ENCODE measurements at regions not wholly inside any gene's neighbourhood (a gene's known extent, or its start where the extent isn't known, plus 50 kb on each side); places are given as distances from the start of the nearest gene placed in this dataset.

DNA sequence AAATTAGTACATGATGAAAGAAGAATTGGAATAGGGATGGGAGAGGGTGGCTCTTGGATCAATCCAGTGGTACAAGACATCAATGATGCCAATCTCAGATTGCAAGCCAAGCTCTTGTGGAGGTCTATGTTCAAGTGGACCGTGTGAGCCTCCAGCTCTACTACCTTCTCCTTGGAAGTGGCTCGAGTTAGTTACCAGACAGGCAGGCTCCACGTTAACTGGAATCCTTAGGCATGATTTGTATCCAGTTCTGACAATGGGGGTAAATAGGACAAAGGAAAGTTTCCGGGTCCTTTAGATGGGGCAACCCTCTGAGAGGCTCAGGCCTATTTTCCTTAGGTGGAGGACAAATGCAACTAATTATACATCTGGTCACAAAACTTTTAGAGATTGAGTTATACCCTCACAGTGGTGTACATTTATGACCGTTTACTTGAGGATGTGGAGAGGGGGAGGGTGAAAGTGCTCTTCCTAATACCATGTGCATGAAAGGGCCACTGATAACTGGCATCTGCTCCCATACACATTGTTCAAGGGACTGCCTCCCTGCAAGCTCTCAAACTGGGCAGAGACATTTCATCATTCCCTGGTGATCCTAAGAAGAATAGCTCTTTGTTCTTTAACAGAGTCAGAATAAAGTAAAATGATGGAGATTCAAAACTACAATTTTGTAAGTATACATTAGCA lies 180.2 kb downstream of the SOCS6 start:
- DNase-seq (ENCODE audit: extremely low read depth, low read depth) = no peak
- no peak overlapping the region for H3K4me3 ChIP-seq (replicated peaks; ENCODE audit: low read depth, low read length)
- TF ChIP-seq, protein P1, sequence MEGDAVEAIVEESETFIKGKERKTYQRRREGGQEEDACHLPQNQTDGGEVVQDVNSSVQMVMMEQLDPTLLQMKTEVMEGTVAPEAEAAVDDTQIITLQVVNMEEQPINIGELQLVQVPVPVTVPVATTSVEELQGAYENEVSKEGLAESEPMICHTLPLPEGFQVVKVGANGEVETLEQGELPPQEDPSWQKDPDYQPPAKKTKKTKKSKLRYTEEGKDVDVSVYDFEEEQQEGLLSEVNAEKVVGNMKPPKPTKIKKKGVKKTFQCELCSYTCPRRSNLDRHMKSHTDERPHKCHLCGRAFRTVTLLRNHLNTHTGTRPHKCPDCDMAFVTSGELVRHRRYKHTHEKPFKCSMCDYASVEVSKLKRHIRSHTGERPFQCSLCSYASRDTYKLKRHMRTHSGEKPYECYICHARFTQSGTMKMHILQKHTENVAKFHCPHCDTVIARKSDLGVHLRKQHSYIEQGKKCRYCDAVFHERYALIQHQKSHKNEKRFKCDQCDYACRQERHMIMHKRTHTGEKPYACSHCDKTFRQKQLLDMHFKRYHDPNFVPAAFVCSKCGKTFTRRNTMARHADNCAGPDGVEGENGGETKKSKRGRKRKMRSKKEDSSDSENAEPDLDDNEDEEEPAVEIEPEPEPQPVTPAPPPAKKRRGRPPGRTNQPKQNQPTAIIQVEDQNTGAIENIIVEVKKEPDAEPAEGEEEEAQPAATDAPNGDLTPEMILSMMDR (IDR thresholded peaks at IDR 0.05; ENCODE audit: low read depth, low read length, missing control alignments) = no peak

DNA sequence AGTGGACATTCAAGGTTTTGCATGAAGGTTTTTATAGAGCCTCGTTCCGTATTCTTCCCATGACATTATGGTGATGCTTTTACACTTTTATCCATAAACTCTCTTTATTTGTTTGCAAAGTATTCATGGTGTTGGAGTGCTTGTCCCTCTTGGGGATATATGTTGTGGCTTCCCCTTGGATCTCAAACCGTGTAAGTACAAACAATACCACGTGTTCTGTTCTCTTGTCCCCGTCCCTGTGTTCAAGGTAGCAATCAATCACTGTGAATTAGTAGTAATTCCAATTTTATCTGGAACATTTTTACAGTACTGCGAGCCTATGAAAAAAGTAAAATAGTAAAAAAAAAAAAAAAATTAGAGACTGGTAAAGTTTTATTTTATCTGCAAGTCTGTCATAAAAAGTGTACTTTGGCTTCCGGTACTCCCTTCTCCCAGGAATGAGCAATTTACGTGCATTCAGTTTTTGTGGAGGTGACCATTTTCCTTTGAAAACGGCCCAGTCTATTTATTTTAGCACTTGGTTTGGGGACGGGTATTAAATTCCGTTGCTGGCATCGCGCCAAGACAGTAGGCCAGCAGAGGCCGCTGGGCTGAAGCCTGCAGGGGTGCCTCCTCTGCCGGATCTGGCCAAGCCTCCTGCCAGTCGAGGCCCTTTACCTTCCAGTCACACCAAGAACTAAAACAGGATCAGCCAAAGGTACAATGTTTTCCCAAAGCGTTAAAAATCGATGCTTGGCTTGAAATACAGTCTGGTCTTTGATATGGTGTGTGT lies 175.7 kb downstream of the SOCS6 start:
- TF ChIP-seq, protein P1 (IDR thresholded peaks at IDR 0.05; ENCODE audit: low read depth, low read length, missing control alignments) = peak; percentile 28
- DNase-seq (ENCODE audit: extremely low read depth, low read depth) = no peak
- H3K4me3 ChIP-seq (replicated peaks; ENCODE audit: low read depth, low read length) = peak overlapping the region; percentile 36

DNA sequence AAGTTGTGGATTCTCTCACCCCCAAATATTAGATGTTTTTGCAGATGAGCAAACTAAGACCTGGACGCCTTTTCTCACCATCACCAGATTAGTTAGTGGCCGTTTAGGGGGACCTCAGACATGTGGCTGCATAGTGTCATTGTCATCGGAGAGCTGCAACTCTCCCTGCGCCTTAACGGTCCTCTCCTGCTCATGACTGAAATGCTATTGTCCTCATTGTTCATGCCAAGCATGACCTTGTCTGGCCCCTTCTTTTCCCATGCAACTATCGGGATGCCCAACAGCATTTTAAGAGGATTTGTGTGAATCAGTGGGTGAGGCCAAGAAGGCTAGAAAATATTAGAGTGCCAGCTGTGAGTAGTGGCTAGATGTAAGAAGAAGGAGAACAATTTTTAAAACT lies 174.2 kb downstream of the SOCS6 start:
- TF ChIP-seq, protein P1 (IDR thresholded peaks at IDR 0.05; ENCODE audit: low read depth, low read length, missing control alignments) = no peak
- DNase-seq (ENCODE audit: extremely low read depth, low read depth) = no peak
- no peak overlapping the region for H3K4me3 ChIP-seq (replicated peaks; ENCODE audit: low read depth, low read length)

- DNase-seq (ENCODE audit: extremely low read depth, low read depth) = no peak
- no peak overlapping the region for H3K4me3 ChIP-seq (replicated peaks; ENCODE audit: low read depth, low read length)
- TF ChIP-seq, protein P1 (IDR thresholded peaks at IDR 0.05; ENCODE audit: low read depth, low read length, missing control alignments) = no peak
Measured at GRCh38 chr18:70462078-70462439, 173.2 kb downstream of the SOCS6 start.

DNA sequence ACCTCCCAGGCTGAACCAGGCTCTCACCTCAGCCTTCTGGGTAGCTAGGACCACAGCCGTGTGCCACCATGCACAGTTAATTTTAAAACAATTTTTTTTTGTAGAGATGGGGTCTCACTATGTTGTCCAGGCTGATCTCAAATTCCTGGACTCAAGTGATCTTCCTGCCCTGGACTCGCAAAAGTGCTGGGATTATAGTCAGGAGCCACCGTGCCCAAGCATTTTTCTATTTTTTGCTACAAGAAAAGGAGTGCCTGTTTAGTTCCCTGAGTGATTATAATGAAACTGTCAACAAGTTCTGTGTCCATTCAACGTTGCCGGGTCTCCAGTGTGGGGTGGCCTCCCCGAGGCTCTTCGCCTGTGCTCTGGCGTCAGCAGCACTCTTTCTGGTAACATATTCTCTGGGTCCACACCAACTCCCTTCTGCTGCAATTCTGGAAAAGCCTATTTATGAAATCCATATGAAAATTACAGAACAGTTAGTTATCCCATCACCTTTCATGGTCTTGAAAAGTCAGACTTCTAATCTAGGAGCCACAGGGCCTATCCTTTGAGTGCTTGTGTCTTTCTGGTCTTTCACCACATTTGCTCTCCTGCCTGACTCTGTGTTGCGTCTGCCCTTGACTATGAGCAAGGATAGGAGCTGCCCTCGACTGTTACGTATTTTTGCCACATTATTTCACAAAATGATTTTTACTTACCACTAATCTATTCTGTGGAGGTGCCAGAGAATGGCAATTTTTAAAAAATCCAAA lies 172.7 kb downstream of the SOCS6 start:
- DNase-seq (ENCODE audit: extremely low read depth, low read depth) = no peak
- H3K4me3 ChIP-seq (replicated peaks; ENCODE audit: low read depth, low read length) = no peak overlapping the region
- TF ChIP-seq, protein P1 (IDR thresholded peaks at IDR 0.05; ENCODE audit: low read depth, low read length, missing control alignments) = no peak

GRCh38 chr18:70459731-70460130 lies 170.9 kb downstream of the SOCS6 start:
- H3K4me3 ChIP-seq (replicated peaks; ENCODE audit: low read depth, low read length) = no peak overlapping the region
- DNase-seq (ENCODE audit: extremely low read depth, low read depth) = no peak
- TF ChIP-seq, protein P1 (IDR thresholded peaks at IDR 0.05; ENCODE audit: low read depth, low read length, missing control alignments) = no peak
